ENCODE measurements at regions not wholly inside any gene's neighbourhood (a gene's known extent, or its start where the extent isn't known, plus 50 kb on each side); places are given as distances from the start of the nearest gene placed in this dataset.

DNA sequence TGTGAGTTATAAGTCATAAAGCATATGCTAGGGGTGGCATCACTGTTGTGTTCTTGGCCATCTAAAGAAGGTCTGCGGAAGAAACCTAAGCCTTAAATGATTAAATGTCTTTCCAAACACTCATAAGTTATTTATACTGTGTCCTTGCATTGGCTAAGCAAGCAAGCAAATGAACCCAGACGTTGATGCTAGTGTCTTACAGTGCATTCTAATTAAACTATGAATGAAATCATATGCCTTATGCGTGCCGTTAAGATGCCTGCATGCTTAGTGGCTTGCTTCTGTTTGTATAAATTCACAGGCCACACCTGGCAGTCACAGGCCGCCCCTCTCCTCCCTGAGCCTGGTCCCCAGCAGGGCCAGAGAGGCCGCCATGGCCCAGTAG, 49.9 kb downstream of the RIN2 start:
- DNase-seq = no peak
- H3K36me3 ChIP-seq (ENCODE audit: control insufficient read depth, insufficient read depth, low read length) = no peaks in the 10 kb centered on the region
- no peaks in the 10 kb centered on the region for H3K27me3 ChIP-seq (ENCODE audit: control insufficient read depth, insufficient read depth, low read length)
- intact Hi-C loops (cut with micrococcal nuclease) = no loop called here
- H3K27me3 Mint-ChIP-seq (ENCODE audit: low read depth in 2 of 2) = peaks cover 9 to 10% of the 10 kb centered on the region in 2 donors
- H3K9me3 ChIP-seq (ENCODE audit: control insufficient read depth, insufficient read depth, low read length) = no peaks in the 10 kb centered on the region
- no peak overlapping the region for H3K27ac Mint-ChIP-seq
- H3K4me1 ChIP-seq (ENCODE audit: control insufficient read depth, insufficient read depth, low read length) = no peaks in the 10 kb centered on the region
- WGBS (ENCODE audit: insufficient coverage) = 73% methylated on average over 6 of the region's 6 CpGs
- no peak overlapping the region for H3K4me3 ChIP-seq (ENCODE audit: low read length)
- no peak for TF ChIP-seq CTCF (IDR thresholded peaks at IDR 0.05)
- no peak overlapping the region for H3K27ac ChIP-seq (ENCODE audit: low read length)
- H3K4me3 Mint-ChIP-seq = no peak overlapping the region
- H3K4me1 Mint-ChIP-seq = no peaks in the 10 kb centered on the region
- H3K9me3 Mint-ChIP-seq = no peaks in the 10 kb centered on the region
- no peaks in the 10 kb centered on the region for H3K36me3 Mint-ChIP-seq
- no peak for ATAC-seq

- Mint-ChIP-seq H3K4me1 (no peaks in the 10 kb centered on the region), H3K36me3 (no peaks in the 10 kb centered on the region)
These were observed 50.4 kb downstream of the RIN2 start for GRCh38 chr20:19808498-19808897.

DNA sequence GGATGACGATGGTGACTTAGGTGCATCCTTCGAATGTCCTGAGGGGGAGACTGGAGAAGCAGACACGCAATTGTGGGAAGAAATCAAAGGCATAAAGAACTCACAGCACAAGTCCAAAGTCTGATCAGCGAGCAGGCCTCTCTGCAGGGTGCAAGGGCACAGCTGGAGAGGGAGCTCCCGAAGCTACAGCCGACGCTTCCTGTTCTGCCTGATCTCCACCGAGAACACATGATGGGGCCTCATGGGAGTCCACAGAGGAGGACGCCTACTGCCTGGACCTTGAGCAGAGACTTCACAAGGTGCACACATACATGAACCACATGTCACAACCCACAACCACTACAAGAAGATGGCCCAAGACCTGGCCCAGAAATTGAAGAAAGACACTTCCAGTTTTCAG, 51.4 kb downstream of the RIN2 start:
- H3K27me3 Mint-ChIP-seq (ENCODE audit: low read depth in 2 of 2) = peaks cover 13 to 14% of the 10 kb centered on the region in 2 donors
- TF ChIP-seq CTCF (IDR thresholded peaks at IDR 0.05) = no peak
- Histone ChIP-seq H3K4me1 (ENCODE audit: control insufficient read depth, insufficient read depth, low read length) (no peaks in the 10 kb centered on the region), H3K27me3 (ENCODE audit: control insufficient read depth, insufficient read depth, low read length) (no peaks in the 10 kb centered on the region), H3K9me3 (ENCODE audit: control insufficient read depth, insufficient read depth, low read length) (no peaks in the 10 kb centered on the region), H3K36me3 (ENCODE audit: control insufficient read depth, insufficient read depth, low read length) (no peaks in the 10 kb centered on the region), H3K4me3 (ENCODE audit: low read length) (no peak overlapping the region), H3K27ac (ENCODE audit: low read length) (no peak overlapping the region)
- DNase-seq (no peak), ATAC-seq (no peak)
- H3K4me1 Mint-ChIP-seq = no peaks in the 10 kb centered on the region
- intact Hi-C loops (cut with micrococcal nuclease) = no loop called here
- H3K27ac Mint-ChIP-seq = no peak overlapping the region
- no peaks in the 10 kb centered on the region for H3K36me3 Mint-ChIP-seq
- H3K4me3 Mint-ChIP-seq = no peak overlapping the region
- WGBS (ENCODE audit: insufficient coverage) = 88% methylated on average over 9 of the region's 9 CpGs
- no peaks in the 10 kb centered on the region for H3K9me3 Mint-ChIP-seq

More at GRCh38 chr20:19808498-19808897, 50.4 kb downstream of the RIN2 start:
- Mint-ChIP-seq H3K4me3 (no peak overlapping the region), H3K27me3 (ENCODE audit: low read depth in 2 of 2) (peaks cover 10 to 14% of the 10 kb centered on the region in 2 donors), H3K9me3 (no peaks in the 10 kb centered on the region), H3K27ac (no peak overlapping the region)
- TF ChIP-seq CTCF (IDR thresholded peaks at IDR 0.05) = no peak
- DNase-seq (no peak), ATAC-seq (no peak)
- 83% methylated on average over 8 of the region's 8 CpGs for WGBS (ENCODE audit: insufficient coverage)
- intact Hi-C loops (cut with micrococcal nuclease) = no loop called here
- Histone ChIP-seq H3K27me3 (ENCODE audit: control insufficient read depth, insufficient read depth, low read length) (no peaks in the 10 kb centered on the region), H3K4me1 (ENCODE audit: control insufficient read depth, insufficient read depth, low read length) (no peaks in the 10 kb centered on the region), H3K9me3 (ENCODE audit: control insufficient read depth, insufficient read depth, low read length) (no peaks in the 10 kb centered on the region), H3K4me3 (ENCODE audit: low read length) (no peak overlapping the region), H3K27ac (ENCODE audit: low read length) (no peak overlapping the region), H3K36me3 (ENCODE audit: control insufficient read depth, insufficient read depth, low read length) (no peaks in the 10 kb centered on the region)

DNA sequence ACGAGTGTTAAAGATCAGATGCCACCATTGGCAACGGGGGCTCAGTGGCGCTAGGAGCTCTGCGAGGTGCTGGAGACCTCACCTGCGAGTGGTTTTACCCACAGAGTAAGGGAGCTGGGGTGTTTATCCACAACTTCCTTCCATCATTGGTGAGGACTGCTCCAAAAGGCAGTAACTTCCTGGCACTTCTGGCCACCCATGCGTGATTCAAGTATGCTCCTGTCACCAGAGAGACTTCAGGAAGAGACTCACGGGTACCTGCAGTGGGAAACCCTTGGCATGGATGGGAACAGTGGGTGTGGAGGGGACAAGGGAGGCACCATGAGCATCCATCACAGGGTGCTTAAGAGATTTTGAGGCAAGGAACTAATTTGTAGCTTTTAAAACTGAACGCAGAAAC, 53.2 kb downstream of the RIN2 start:
- TF ChIP-seq CTCF (IDR thresholded peaks at IDR 0.05) = no peak
- H3K4me3 ChIP-seq (ENCODE audit: low read length) = no peak overlapping the region
- H3K4me3 Mint-ChIP-seq = no peak overlapping the region
- H3K27me3 ChIP-seq (ENCODE audit: control insufficient read depth, insufficient read depth, low read length) = no peaks in the 10 kb centered on the region
- H3K4me1 ChIP-seq (ENCODE audit: control insufficient read depth, insufficient read depth, low read length) = no peaks in the 10 kb centered on the region
- H3K27me3 Mint-ChIP-seq (ENCODE audit: low read depth in 2 of 2) = peaks cover 3 to 14% of the 10 kb centered on the region in 2 donors
- H3K4me1 Mint-ChIP-seq = no peaks in the 10 kb centered on the region
- H3K27ac ChIP-seq (ENCODE audit: low read length) = no peak overlapping the region
- H3K27ac Mint-ChIP-seq = no peak overlapping the region
- no peaks in the 10 kb centered on the region for H3K36me3 ChIP-seq (ENCODE audit: control insufficient read depth, insufficient read depth, low read length)
- H3K9me3 ChIP-seq (ENCODE audit: control insufficient read depth, insufficient read depth, low read length) = no peaks in the 10 kb centered on the region
- WGBS (ENCODE audit: insufficient coverage) = 86% methylated on average over 8 of the region's 8 CpGs
- intact Hi-C loops (cut with micrococcal nuclease) = no loop called here
- DNase-seq (no peak), ATAC-seq (no peak)
- no peaks in the 10 kb centered on the region for H3K9me3 Mint-ChIP-seq
- H3K36me3 Mint-ChIP-seq = no peaks in the 10 kb centered on the region

All from natural killer cell (primary cell).